OCI-LY1 (cell line): ENCODE measurements at regions not wholly inside any gene's neighbourhood (a gene's known extent, or its start where the extent isn't known, plus 50 kb on each side); places are given as distances from the start of the nearest gene placed in this dataset.

Experiments
- H2AFZ ChIP-seq: fragments of 200-600 bp; sonication (generic), shearing (Covaris generic); 2 replicates; pipeline ENCODE4 v1.6.0; 2014; ENCODE audit warnings: antibody characterized with exemption, mild to moderate bottlenecking, low read length
- H3F3A ChIP-seq: fragments of 200-600 bp; sonication (generic), shearing (Covaris generic); 2 replicates; pipeline ENCODE4 v1.6.0; 2014; ENCODE audit warnings: mild to moderate bottlenecking, antibody characterized with exemption, low read length, moderate library complexity; ENCODE audit not compliant: insufficient read depth
- H3K27ac ChIP-seq: fragments of 200-600 bp; sonication (generic); 2 replicates; pipeline ENCODE4 v1.5.1; 2014; ENCODE audit warnings: low read length, mixed run types, mild to moderate bottlenecking, low read depth; ENCODE audit not compliant: poor library complexity, severe bottlenecking
- H3K27me3 ChIP-seq: fragments of 200-600 bp; sonication (generic); 2 replicates; pipeline ENCODE4 v1.6.0; 2014; ENCODE audit warnings: antibody characterized with exemption, mild to moderate bottlenecking, low read length, moderate library complexity; ENCODE audit not compliant: insufficient read depth
- H3K36me3 ChIP-seq: fragments of 200-600 bp; sonication (generic); 2 replicates; pipeline ENCODE4 v1.6.1; 2014; ENCODE audit warnings: mild to moderate bottlenecking, antibody characterized with exemption, low read length, moderate library complexity, mixed read lengths; ENCODE audit not compliant: insufficient read depth
- H3K4me1 ChIP-seq: fragments of 200-600 bp; sonication (generic); 2 replicates; pipeline ENCODE4 v1.5.1; 2014; ENCODE audit warnings: mild to moderate bottlenecking, low read length, moderate library complexity; ENCODE audit not compliant: insufficient read depth, severe bottlenecking
- H3K4me2 ChIP-seq: fragments of 200-600 bp; sonication (generic), shearing (Covaris generic); 2 replicates; pipeline ENCODE4 v1.6.1; 2014; ENCODE audit warnings: low read length
- H3K4me3 ChIP-seq: fragments of 200-600 bp; sonication (generic); 2 replicates; pipeline ENCODE4 v1.5.1; 2014; ENCODE audit warnings: low read length, low read depth, mild to moderate bottlenecking, mixed read lengths; ENCODE audit not compliant: poor library complexity, severe bottlenecking
- H3K79me2 ChIP-seq: fragments of 200-600 bp; shearing (Covaris generic); 2 replicates; pipeline ENCODE4 v1.6.1; 2016; ENCODE audit warnings: mixed run types, low read length, mixed read lengths; ENCODE audit not compliant: insufficient read depth
- H3K9ac ChIP-seq: fragments of 200-600 bp; sonication (generic), shearing (Covaris generic); 2 replicates; pipeline ENCODE4 v1.6.1; 2014; ENCODE audit warnings: mild to moderate bottlenecking, low read length, mixed read lengths
- H3K9me2 ChIP-seq: fragments of 200-600 bp; sonication (generic), shearing (Covaris generic); 2 replicates; pipeline ENCODE4 v1.6.1; 2014; ENCODE audit warnings: low read depth, mild to moderate bottlenecking, low read length, mixed read lengths
- H3K9me3 ChIP-seq: fragments of 200-600 bp; shearing (Covaris generic); 2 replicates; pipeline ENCODE4 v1.6.1; 2014; ENCODE audit warnings: low read length, mixed read lengths
- H4K20me1 ChIP-seq: fragments of 200-600 bp; sonication (generic), shearing (Covaris generic); 2 replicates; pipeline ENCODE4 v1.6.0; 2016; ENCODE audit warnings: mild to moderate bottlenecking, low read length; ENCODE audit not compliant: insufficient read depth
- CTCF ChIP-seq: fragments of 200-600 bp; sonication (generic), shearing (Covaris generic); IDR thresholded peaks from 2 replicates; pipeline ENCODE4 v1.5.1; 2017; ENCODE audit warnings: mild to moderate bottlenecking, antibody characterized with exemption, low read length, moderate library complexity, mixed read lengths
- EZH2 ChIP-seq: fragments of 200-600 bp; sonication (generic), shearing (Covaris generic); IDR thresholded peaks from 2 replicates; pipeline ENCODE4 v1.8.0; 2017; ENCODE audit warnings: borderline replicate concordance, mixed run types, mild to moderate bottlenecking, antibody characterized with exemption, low read length, moderate library complexity, mixed read lengths

DNA sequence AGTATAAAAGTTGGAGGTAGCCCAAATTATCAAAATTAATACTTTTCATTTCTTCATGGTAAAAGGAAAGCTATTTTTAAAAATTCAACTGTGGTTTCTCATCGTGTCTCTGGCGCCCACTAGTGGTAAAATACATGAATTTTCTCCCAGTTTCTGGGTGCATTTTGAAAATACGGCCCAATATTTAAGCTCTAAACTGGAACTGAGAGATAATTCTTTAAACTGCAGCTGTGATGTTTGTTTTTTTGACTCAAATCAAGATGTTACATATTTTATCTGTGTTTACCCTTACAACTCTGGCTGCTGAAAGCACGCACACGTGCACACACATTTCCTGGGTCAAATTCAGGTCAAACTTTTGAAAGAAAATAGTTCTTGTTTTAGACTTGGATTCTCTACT lies 123.9 kb upstream of the ACSL4 start:
- H3K27me3 ChIP-seq, result no peaks in the 10 kb centered on the region
- no peak overlapping the region for H2AFZ ChIP-seq
- H3K27ac ChIP-seq, result no peak overlapping the region
- no peaks in the 10 kb centered on the region for H4K20me1 ChIP-seq
- H3K9ac ChIP-seq, result no peak overlapping the region
- H3K4me1 ChIP-seq, result no peaks in the 10 kb centered on the region
- H3K4me3 ChIP-seq, result no peak overlapping the region
- no peaks in the 10 kb centered on the region for H3F3A ChIP-seq
- no peaks in the 10 kb centered on the region for H3K9me2 ChIP-seq
- no peaks in the 10 kb centered on the region for H3K79me2 ChIP-seq
- H3K36me3 ChIP-seq, result no peaks in the 10 kb centered on the region
- TF ChIP-seq EZH2, result no peak
- peak; percentile 65 for TF ChIP-seq CTCF
- H3K4me2 ChIP-seq, result no peak overlapping the region
- H3K9me3 ChIP-seq, result no peaks in the 10 kb centered on the region

- Histone ChIP-seq H3K9ac (no peak overlapping the region), H2AFZ (no peak overlapping the region), H3K4me3 (no peak overlapping the region), H4K20me1 (no peaks in the 10 kb centered on the region), H3K27me3 (no peaks in the 10 kb centered on the region), H3K4me1 (no peaks in the 10 kb centered on the region), H3K9me2 (no peaks in the 10 kb centered on the region), H3F3A (no peaks in the 10 kb centered on the region), H3K9me3 (no peaks in the 10 kb centered on the region), H3K79me2 (no peaks in the 10 kb centered on the region), H3K27ac (no peak overlapping the region), H3K36me3 (no peaks in the 10 kb centered on the region), H3K4me2 (no peak overlapping the region)
- TF ChIP-seq EZH2 (no peak), CTCF (no peak)
These were observed 124.6 kb upstream of the ACSL4 start for GRCh38 chrX:109857584-109858228.

- H3K4me3 ChIP-seq, result no peak overlapping the region
- H3K79me2 ChIP-seq, result no peaks in the 10 kb centered on the region
- no peaks in the 10 kb centered on the region for H4K20me1 ChIP-seq
- H3K4me1 ChIP-seq, result no peaks in the 10 kb centered on the region
- no peaks in the 10 kb centered on the region for H3F3A ChIP-seq
- no peak overlapping the region for H3K9ac ChIP-seq
- no peak overlapping the region for H3K4me2 ChIP-seq
- H3K27ac ChIP-seq, result no peak overlapping the region
- H2AFZ ChIP-seq, result no peak overlapping the region
- no peaks in the 10 kb centered on the region for H3K36me3 ChIP-seq
- no peaks in the 10 kb centered on the region for H3K27me3 ChIP-seq
- H3K9me3 ChIP-seq, result no peaks in the 10 kb centered on the region
- TF ChIP-seq CTCF (no peak), EZH2 (no peak)
- no peaks in the 10 kb centered on the region for H3K9me2 ChIP-seq
These were observed 125.7 kb upstream of the ACSL4 start for GRCh38 chrX:109858602-109859341.
